ENCODE measurements at regions not wholly inside any gene's neighbourhood (a gene's known extent, or its start where the extent isn't known, plus 50 kb on each side); places are given as distances from the start of the nearest gene placed in this dataset.

GRCh38 chr12:108459149-108459548 lies 55.9 kb upstream of the FICD start:
- TF ChIP-seq CTCF (conservative IDR thresholded peaks at IDR 0.05; ENCODE audit: low read depth in 2 of 2), result no peak
- TF ChIP-seq EZH2 (IDR thresholded peaks at IDR 0.05; ENCODE audit: low read depth, unreplicated experiment), result no peak
- TF ChIP-seq CREB1 (CRISPR knock-in tag; IDR thresholded peaks at IDR 0.05; ENCODE audit: low read depth), result no peak
- TF ChIP-seq POLR2AphosphoS5 (IDR thresholded peaks at IDR 0.05; ENCODE audit: low read depth), result no peak
- TF ChIP-seq JUNB (IDR thresholded peaks at IDR 0.05; ENCODE audit: unreplicated experiment), result no peak
- no peak for TF ChIP-seq ZNF114 (CRISPR knock-in tag; IDR thresholded peaks at IDR 0.05)
- TF ChIP-seq EZH2phosphoT487 (IDR thresholded peaks at IDR 0.05; ENCODE audit: unreplicated experiment), result no peak
- TF ChIP-seq ZNF462 (CRISPR knock-in tag; IDR thresholded peaks at IDR 0.05), result no peak
- no peak for TF ChIP-seq REST (IDR thresholded peaks at IDR 0.05; ENCODE audit: unreplicated experiment)

Measured in GM23338 (cell line).